Esophagus muscularis mucosa (tissue), 4 donors: ENCODE measurements at regions not wholly inside any gene's neighbourhood (a gene's known extent, or its start where the extent isn't known, plus 50 kb on each side); places are given as distances from the start of the nearest gene placed in this dataset.

Experiments
- EP300 ChIP-seq: sonication (generic); formaldehyde crosslinking; IDR thresholded peaks from one replicate; pipeline ENCODE4 v1.6.1; 2017; ENCODE audit warnings: antibody characterized with exemption
- POLR2A ChIP-seq: fragments of 450-650 bp; IDR thresholded peaks from one replicate; pipeline ENCODE4 v1.6.1; 2017; ENCODE audit warnings: antibody characterized with exemption, moderate library complexity, mild to moderate bottlenecking, low read depth
- TF ChIP-seq, protein P1 (sequence below), 3 experiments: fragments of 200-600 bp in 2 of 3; fragments of 450-650 bp in 1 of 3; sonication (generic) in 2 of 3; IDR thresholded peaks; one replicate each; pipeline ENCODE4 v1.5.1; 2017 to 2019; ENCODE audit warnings: antibody characterized with exemption in 3 of 3, mild to moderate bottlenecking in 2 of 3, moderate library complexity in 1 of 3

DNA sequence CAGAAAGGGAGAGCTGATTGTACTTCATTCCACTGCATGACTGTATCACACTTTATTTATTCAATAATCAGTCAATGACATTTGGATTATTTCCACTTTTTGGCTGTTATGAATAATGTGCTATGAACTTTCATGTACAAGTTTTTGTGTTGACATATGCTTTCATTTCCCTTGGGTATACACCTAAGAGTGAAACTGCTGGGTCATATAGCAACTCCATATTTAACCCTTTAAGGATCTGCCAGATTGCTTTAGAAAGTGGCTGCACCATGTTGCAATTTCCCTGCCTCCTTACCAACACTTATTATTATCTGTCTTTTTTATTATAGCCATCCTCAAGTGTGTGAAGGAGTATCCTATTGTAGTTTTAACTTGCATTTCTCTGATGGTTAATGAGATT is 108.8 kb upstream of the KCNK1 start:
- TF ChIP-seq, protein P1, sequence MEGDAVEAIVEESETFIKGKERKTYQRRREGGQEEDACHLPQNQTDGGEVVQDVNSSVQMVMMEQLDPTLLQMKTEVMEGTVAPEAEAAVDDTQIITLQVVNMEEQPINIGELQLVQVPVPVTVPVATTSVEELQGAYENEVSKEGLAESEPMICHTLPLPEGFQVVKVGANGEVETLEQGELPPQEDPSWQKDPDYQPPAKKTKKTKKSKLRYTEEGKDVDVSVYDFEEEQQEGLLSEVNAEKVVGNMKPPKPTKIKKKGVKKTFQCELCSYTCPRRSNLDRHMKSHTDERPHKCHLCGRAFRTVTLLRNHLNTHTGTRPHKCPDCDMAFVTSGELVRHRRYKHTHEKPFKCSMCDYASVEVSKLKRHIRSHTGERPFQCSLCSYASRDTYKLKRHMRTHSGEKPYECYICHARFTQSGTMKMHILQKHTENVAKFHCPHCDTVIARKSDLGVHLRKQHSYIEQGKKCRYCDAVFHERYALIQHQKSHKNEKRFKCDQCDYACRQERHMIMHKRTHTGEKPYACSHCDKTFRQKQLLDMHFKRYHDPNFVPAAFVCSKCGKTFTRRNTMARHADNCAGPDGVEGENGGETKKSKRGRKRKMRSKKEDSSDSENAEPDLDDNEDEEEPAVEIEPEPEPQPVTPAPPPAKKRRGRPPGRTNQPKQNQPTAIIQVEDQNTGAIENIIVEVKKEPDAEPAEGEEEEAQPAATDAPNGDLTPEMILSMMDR (IDR thresholded peaks at IDR 0.05): no peak
- TF ChIP-seq EP300: no peak
- no peak for TF ChIP-seq POLR2A
